Psoas muscle (tissue), 7 donors: ENCODE measurements at regions not wholly inside any gene's neighbourhood (a gene's known extent, or its start where the extent isn't known, plus 50 kb on each side); places are given as distances from the start of the nearest gene placed in this dataset.

Experiments
- ATAC-seq, 4 donors: fragments of 200-7000 bp; cut with Tn5 transposase; one replicate each; pipeline ENCODE4 v1.9.1; 2020; ENCODE audit warnings: moderate library complexity in 3 of 4, mild to moderate bottlenecking in 2 of 4
- DNase-seq, 2 donors: peaks; one replicate each; pipeline ENCODE4 v3.0.0-alpha.2; 2020
- H3K27ac ChIP-seq: fragments of 200-600 bp; one replicate; pipeline ENCODE4 v1.8.0; 2022
- H3K27me3 ChIP-seq, 3 donors: fragments of 200-600 bp in 1 of 3; one replicate each; pipeline versions ENCODE4 v1.6.1 to v1.8.0; 2013 to 2022; ENCODE audit warnings: low read length in 2 of 3, mild to moderate bottlenecking in 2 of 3, moderate library complexity in 1 of 3; ENCODE audit not compliant: insufficient read depth in 3 of 3
- H3K36me3 ChIP-seq, 2 donors: fragments of 200-600 bp in 1 of 2; one replicate each; pipeline versions ENCODE4 v1.6.1 to v1.8.0; 2013 to 2022; ENCODE audit warnings: low read depth in 1 of 2, mild to moderate bottlenecking in 1 of 2, moderate library complexity in 1 of 2; ENCODE audit not compliant: insufficient read depth in 1 of 2
- H3K4me1 ChIP-seq: fragments of 200-600 bp; one replicate; pipeline ENCODE4 v1.8.0; 2022
- H3K4me3 ChIP-seq: fragments of 200-600 bp; one replicate; pipeline ENCODE4 v1.8.0; 2022; ENCODE audit warnings: mild to moderate bottlenecking
- H3K9me3 ChIP-seq: fragments of 200-600 bp; one replicate; pipeline ENCODE4 v1.8.0; 2022
- WGBS, 3 donors: extraction: QIAGEN DNeasy Blood & Tissue Kit; methylation state at CpG; one replicate each; pipeline versions ENCODE4 v1.1.6 to v1.1.7; 2013; 5-methylcytosine and 5-hydroxymethylcytosine counted together
- intact Hi-C, 2 donors: fragments of 100-400 bp; cut with DNase I; formaldehyde crosslinking; loops; one replicate each; pipeline versions ENCODE4 v1.11.0 to v1.14.2; 2022
- TF ChIP-seq, protein P1 (sequence below): fragments of 200-600 bp; IDR thresholded peaks from one replicate; pipeline ENCODE4 v1.8.0; 2022; ENCODE audit warnings: antibody characterized with exemption
- donor health status: healthy with polysubstance abuse.
- donor health status: DM: no; HTN: no; CAD: no; lungs with moderate emphysema.
- donor health status: Bipolar disorder and iron deficiency.
- donor health status: healthy.
- donor health status: DM: yes; HTN: yes; CAD: no.
- donor health status: DM: no; HTN: no; CAD: no.
- donor health status: DM: yes; HTN: yes; CAD: no.

DNA sequence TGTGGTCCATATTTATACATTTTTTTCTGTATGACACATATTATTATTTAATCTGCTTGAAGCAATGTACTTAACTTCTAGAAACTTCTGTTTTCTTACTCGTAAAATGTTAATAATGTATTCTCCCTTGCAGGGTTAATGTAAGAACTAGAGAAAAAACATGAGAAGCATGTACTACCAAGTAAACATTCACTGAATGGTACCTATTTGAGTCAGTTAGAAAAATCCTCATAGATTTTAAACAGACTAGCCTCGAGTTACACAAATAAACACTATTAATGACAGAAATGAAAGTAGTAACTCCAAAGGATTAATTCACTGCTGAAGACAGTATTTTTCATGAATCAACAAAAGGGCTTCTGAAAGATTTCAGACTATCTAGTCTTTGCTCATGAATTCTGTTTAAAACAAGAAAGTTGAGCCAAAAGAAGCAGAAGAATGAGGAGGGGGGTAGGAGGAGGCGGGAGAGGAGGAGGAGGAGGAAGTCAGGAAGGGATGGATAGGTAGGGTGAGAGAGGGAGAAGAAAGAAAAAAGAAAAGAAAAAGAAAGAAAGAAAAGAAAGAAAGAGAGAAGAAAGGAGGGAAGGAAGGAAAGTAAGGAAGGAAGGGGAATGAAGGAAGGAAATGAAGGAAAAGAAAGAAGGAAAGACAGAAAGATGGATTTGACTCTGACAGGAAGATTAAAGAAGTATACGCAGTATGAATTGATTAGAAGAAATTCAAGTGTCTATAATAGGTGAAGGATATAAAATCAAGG is 68.2 kb upstream of the CCDC91 start:
- no peaks in the 10 kb centered on the region for H3K27me3 ChIP-seq
- 87 to 90% (median 88%) methylated on average over 4 of the region's 4 CpGs for WGBS, 3 donors
- H3K36me3 ChIP-seq = no peaks in the 10 kb centered on the region
- no peak overlapping the region for H3K27ac ChIP-seq
- no peaks in the 10 kb centered on the region for H3K4me1 ChIP-seq
- TF ChIP-seq, protein P1, sequence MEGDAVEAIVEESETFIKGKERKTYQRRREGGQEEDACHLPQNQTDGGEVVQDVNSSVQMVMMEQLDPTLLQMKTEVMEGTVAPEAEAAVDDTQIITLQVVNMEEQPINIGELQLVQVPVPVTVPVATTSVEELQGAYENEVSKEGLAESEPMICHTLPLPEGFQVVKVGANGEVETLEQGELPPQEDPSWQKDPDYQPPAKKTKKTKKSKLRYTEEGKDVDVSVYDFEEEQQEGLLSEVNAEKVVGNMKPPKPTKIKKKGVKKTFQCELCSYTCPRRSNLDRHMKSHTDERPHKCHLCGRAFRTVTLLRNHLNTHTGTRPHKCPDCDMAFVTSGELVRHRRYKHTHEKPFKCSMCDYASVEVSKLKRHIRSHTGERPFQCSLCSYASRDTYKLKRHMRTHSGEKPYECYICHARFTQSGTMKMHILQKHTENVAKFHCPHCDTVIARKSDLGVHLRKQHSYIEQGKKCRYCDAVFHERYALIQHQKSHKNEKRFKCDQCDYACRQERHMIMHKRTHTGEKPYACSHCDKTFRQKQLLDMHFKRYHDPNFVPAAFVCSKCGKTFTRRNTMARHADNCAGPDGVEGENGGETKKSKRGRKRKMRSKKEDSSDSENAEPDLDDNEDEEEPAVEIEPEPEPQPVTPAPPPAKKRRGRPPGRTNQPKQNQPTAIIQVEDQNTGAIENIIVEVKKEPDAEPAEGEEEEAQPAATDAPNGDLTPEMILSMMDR = no peak
- DNase-seq (no peak), ATAC-seq (no peak)
- H3K4me3 ChIP-seq = no peak overlapping the region
- intact Hi-C loops = no loop called here
- H3K9me3 ChIP-seq = no peaks in the 10 kb centered on the region

- Histone ChIP-seq H3K27me3 (no peaks in the 10 kb centered on the region), H3K36me3 (no peaks in the 10 kb centered on the region), H3K9me3 (no peaks in the 10 kb centered on the region), H3K4me1 (no peaks in the 10 kb centered on the region), H3K4me3 (no peak overlapping the region), H3K27ac (no peak overlapping the region)
- TF ChIP-seq, protein P1 = no peak
- DNase-seq (no peak), ATAC-seq (no peak)
- WGBS, 3 donors = 90 to 100% (median 96%) methylated on average over 3 of the region's 3 CpGs
- intact Hi-C loops = no loop called here
Observed at GRCh38 chr12:28122756-28123155, 67.5 kb upstream of the CCDC91 start.

DNA sequence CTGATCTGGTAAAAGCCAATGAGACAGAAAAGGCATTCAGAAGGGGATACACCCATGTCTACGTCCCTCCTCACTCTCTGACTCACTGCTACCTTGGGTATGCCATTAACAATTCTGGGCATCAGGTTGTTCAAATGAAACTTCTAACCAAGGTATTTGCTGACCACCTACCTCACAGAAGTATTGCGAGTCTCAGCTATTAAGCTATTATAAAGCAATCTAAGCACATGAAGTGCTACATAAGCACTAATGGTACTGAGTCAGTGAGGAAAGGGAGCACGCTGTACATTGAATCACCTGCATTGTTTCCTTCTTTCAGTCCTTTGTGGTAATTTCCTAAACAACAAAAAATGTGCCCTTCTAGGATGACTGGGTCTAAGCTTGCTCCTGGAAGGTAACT is 62.8 kb upstream of the CCDC91 start:
- TF ChIP-seq, protein P1 = no peak
- Histone ChIP-seq H3K9me3 (no peaks in the 10 kb centered on the region), H3K4me3 (no peak overlapping the region), H3K4me1 (no peaks in the 10 kb centered on the region), H3K27ac (no peak overlapping the region), H3K36me3 (no peaks in the 10 kb centered on the region), H3K27me3 (no peaks in the 10 kb centered on the region)
- 93 to 96% (median 94%) methylated on average over 3 of the region's 3 CpGs for WGBS, 3 donors
- no peak for ATAC-seq
- intact Hi-C loops = no loop called here
- DNase-seq = no peak

DNA sequence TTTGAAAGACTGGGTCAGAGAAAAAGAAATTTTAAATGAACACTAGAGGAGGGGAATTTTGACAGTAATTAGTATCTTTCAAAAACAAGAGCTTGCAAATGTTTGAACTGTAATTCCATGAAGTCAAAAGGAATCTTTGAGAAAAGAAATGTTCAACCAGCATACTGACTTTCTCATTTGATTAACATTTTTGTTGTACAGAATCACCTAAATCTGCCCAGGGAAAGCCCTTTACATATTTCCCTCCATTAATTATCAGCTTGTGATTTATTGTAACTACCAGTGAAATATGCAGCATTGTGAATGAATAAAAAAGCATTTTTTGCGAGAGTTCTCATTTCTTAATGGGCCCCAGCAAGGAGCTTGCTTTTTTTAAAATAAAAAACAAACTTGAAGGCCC is 61.2 kb upstream of the CCDC91 start:
- no peak for DNase-seq
- H3K9me3 ChIP-seq = no peaks in the 10 kb centered on the region
- H3K27me3 ChIP-seq = no peaks in the 10 kb centered on the region
- TF ChIP-seq, protein P1 = no peak
- no peaks in the 10 kb centered on the region for H3K36me3 ChIP-seq
- no peak for ATAC-seq
- H3K4me1 ChIP-seq = no peaks in the 10 kb centered on the region
- 92 to 100% (median 92%) methylated on average over 1 of the region's 1 CpG for WGBS, 3 donors
- H3K4me3 ChIP-seq = no peak overlapping the region
- intact Hi-C loops = no loop called here
- H3K27ac ChIP-seq = no peak overlapping the region

DNA sequence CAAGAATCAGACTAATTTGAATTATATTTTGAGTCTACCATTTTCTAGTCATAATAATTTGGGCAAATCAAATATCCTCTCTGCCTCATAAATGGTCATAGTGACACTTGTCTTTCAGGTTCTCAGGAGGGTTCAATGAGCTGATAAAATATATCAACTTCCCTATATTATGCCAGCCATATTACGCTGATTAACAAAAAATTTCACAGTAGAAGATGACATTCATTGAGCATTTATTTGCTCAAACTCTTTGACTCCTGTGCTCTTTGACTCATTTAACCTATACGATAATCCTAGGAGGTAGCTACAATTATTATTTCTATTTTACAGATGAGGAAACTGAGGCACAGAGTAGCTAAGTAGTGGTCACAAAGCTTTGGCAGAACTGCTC is 60.0 kb upstream of the CCDC91 start:
- Histone ChIP-seq H3K4me3 (no peak overlapping the region), H3K4me1 (no peaks in the 10 kb centered on the region), H3K9me3 (no peaks in the 10 kb centered on the region), H3K36me3 (no peaks in the 10 kb centered on the region), H3K27ac (no peak overlapping the region), H3K27me3 (no peaks in the 10 kb centered on the region)
- WGBS, 3 donors = 71 to 97% (median 73%) methylated on average over 2 of the region's 2 CpGs
- intact Hi-C loops = no loop called here
- TF ChIP-seq, protein P1 = no peak
- ATAC-seq (no peak), DNase-seq (no peak)
